ENCODE measurements at regions not wholly inside any gene's neighbourhood (a gene's known extent, or its start where the extent isn't known, plus 50 kb on each side); places are given as distances from the start of the nearest gene placed in this dataset.

DNA sequence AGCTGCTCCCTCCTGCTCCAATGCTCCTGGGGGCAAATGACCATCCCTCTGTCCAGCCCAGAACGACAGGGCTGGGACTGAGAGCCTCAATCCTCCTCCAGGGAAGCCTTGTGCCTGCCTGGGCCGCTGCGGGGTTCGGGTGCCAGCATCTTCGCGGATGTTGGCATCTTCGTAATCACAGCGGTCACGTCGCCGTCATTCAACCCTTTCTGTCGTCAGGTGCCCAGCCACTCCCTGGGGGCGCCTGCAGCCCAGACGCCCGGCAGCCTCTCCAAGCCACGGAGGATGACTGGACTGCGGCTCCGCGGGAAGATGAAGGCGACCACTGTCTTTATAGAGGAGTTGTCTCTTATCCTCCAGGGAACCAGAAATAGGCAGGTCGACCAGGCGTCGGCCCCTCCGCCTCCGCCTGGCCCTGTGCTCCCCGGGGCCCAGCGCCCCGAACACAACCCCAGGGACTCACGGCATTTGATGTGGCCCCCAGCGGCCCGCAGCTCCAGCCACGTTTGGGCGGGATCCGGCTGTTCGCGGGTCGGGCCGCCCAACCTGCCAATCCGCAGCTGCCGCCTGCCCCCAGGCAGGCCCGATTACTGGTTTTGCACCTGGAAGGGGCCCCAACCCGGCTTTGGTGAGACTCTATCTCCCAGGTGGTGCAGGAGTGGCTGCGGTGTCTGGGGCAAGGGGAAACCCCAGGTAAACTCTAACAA is 113.9 kb downstream of the THNSL2 start:
- no peak for DNase-seq (ENCODE audit: low read depth in 2 of 2)

DNA sequence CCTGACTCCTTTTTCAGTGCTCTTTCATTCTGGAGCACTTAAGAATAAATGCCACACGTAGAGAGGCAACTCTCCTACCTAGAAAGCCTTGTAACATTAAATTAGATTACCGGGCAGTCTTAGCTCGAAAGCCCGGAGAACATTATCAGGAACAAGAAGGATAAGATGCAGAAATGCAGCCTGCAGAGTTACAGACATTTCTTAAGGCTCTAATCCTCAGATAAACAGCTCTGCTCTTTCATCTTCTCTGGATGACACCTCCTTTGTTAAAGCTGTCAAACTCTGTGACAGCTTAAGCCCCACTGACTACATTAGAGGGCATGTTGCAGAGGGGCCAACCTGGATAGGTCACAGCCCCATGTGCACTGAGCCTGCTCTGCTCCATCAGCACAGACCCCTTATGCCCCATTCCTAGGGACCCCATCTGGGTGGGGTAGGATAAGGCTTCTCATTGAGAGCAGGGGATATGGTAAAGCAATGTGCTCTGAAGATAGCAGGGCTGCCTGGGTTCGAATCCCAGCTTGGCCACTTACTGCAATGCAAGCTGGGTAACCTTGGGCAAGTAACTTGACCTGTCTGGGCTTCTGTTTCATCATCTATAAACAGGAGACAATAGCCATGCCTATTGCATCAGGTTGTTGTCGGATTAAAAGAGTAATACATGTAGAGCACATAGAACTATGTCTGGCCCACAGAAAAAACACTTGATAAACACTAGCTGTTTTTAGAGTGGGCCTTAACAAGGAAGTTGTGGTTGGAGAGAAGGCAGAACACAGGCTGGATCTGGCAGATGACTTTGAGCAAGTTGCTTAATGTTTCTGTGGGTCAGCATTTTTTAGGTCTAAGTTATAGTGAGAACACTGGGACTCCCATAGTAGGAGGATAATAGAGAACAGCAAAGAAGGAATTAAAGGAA is 111.4 kb downstream of the THNSL2 start:
- no peak for DNase-seq (ENCODE audit: low read depth in 2 of 2)

DNA sequence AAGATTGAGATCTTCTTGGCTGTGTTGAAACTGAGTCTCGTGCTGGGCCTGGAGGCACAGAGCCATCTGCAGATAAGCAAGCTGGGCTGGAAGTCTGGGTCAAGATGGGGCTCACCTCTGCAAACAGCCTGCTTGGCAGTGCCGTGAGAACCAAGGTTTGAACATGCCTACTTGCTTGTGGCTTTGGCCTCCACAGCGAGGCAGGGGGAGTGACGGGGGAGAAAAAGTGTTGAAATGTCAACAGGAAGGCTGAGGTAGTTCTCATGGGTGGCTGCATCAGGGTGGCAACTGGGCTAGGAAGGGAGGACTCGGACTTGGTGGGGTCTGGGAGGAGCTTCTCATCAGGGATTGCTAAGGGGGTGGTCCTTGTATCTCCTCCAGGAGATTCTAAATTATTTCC is 99.7 kb downstream of the THNSL2 start:
- no peak for DNase-seq (ENCODE audit: low read depth in 2 of 2)

DNA sequence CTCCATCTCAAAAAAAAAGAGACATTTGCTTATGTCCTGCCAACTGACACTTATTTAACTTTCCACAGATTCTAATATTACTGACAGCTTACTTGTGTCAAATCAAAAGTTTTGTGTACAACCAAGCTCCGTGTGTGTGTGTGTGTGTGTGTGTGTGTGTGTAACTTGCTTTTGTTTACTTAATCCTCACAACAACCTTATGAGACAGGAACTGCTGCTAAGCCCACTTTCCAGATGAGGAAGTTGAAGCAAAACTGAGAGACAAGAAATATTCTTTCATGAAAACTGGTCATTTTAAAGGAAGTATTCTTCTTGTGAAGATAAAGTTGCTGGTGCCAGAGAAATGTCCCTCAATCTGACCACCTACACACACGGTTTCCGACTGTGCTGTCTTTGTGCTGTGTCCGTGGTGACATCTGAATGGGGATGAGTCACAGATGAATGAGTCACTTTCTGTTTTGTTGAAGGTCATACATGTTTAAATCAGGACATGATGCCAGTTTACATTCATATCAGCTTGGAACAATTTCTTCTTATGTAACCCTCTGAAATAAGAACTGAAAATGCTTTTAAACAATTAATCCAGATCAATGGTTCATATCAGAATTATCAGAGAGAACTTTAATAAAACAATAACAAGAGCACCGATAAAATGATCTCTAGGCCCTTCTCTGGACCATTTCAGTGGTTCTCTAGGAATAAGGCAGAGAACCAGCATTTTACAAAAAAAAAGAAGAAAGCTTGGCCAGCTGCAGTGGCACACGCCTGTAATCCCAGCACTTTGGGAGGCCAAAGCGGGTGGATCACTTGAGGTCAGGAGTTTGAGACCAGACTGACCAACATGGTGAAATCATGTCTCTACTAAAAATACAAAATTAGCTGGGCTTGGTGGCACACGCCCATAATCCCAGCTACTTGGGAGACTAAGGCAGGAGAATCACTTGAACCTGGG is 95.5 kb downstream of the THNSL2 start:
- no peak for DNase-seq (ENCODE audit: low read depth in 2 of 2)

DNA sequence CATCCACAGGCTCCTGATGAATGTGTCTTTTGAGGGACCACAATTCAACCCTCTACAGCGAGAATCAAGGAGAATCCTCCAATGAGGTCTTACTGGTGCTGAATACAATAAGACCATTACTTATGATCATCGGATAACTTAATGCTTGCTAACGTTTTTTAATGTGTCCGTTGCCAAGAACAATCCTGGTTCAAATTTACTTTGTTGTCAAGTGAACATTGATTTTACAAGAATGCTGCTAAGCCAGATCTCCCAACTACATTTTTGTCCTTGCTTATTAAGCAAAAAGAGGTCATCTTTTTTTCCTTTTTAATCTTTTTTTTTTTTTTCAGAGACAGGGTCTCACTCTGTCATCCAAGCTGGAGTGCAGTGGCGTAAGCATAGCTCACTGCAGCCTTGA is 93.7 kb downstream of the THNSL2 start:
- DNase-seq (ENCODE audit: low read depth in 2 of 2) = no peak

DNA sequence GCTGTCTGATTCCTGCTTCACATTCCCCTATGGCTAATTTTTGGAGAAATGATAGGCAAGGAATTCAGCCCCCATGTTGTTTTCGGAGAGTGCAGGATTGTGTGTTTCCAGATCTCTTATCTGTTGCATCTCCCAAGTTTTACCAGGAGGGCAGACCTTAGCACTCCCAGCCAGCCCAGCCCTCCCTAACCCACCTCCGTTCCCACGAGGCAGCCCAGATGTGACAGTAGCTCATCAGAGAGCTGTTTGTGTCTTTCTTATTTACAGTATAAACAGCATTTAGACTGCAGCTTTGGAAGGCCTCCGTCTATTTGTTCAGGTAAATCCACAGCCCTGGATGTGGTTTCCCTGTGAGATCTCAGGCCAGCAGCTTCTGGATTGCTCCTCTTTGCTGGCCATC is 91.6 kb downstream of the THNSL2 start:
- DNase-seq (ENCODE audit: low read depth in 2 of 2) = no peak

DNA sequence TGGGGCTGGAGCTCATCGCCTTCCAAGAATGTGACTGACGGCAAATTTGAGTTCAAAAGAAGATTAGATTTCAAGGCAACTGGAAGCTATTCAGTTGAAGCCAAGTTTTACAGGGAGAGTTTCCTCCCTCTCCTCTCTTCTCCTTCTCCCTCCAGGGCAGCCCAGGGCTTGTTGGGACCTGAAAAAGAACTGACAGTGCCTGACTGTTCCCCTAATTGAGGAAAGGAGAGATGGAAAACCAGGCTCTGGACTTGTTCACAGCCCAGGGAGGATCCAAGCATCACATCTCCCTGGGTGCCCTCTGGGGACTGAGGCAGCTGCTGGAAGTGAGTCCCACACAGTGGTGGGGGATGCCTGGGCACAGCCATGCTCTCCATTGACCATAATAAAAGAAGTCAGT is 88.1 kb downstream of the THNSL2 start:
- DNase-seq (ENCODE audit: low read depth in 2 of 2) = no peak

DNA sequence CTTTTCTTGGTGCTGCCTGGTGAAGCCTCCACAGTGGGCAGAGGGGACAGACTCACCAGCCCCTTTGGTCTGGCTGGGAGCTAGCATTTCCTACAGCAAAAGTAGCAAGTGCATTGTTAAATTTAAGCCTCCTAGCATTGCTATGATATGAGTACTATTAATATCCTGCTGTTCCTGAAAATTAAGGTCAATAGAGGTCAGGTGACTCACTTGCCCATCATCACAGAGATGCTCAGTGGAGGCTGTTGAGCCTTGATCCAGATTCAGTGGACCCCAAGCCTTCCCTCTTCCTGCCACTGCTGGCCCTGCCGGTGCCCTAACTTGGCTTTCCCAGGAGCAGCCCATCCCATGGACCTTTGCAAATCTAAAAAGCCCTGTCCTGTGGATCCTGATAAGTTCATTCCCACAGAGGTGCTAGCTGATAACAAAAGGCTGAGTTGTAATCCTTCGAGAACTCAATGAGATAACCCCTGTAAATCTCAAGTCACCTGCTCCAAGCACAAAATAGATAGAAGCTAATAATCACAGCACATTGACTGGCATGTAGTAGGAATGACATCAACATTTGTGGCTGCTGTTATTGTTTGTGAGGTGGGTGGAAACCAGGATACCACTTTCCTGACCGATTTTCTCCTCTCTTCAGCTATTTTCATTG is 84.4 kb downstream of the THNSL2 start:
- DNase-seq (ENCODE audit: low read depth in 2 of 2) = no peak

DNA sequence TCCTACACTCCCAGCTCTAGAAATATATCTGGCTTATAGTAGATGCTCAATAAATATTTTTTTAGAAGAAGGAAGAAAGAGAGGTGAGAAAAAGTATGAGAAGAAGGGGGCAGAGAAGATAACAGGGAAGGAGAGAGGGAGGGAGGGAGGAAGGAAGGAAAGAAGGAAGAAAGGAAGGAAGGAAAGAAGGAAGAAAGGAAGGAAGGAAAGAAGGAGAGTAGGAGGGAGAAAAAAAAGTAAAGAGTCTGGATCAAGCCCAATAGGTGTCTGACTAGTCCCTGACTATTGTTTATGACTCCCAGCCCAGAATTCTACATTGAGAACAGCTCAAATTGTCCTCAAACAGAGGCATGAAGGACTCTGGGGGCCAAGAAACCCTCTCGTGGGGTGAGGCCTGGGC is 83.9 kb downstream of the THNSL2 start:
- no peak for DNase-seq (ENCODE audit: low read depth in 2 of 2)

DNA sequence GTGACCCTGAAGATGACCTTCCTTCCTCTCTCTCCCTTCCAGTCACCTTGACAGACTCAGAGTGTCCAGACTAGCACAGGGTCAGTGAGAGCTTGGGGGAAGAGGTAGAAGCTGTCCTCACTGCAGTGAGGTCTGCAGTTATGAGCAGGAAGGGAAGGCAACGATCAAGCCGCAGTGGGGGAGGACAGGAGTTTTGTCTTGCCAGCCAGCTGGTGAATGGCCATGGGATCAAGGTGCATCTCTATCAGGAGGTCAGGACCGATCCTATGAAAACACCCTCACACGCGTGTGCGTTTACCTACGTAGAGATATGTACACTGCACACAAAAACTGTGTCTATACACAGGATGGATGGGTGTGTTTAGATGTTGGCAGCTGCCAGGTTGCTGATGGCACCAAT is 83.2 kb downstream of the THNSL2 start:
- no peak for DNase-seq (ENCODE audit: low read depth in 2 of 2)

DNA sequence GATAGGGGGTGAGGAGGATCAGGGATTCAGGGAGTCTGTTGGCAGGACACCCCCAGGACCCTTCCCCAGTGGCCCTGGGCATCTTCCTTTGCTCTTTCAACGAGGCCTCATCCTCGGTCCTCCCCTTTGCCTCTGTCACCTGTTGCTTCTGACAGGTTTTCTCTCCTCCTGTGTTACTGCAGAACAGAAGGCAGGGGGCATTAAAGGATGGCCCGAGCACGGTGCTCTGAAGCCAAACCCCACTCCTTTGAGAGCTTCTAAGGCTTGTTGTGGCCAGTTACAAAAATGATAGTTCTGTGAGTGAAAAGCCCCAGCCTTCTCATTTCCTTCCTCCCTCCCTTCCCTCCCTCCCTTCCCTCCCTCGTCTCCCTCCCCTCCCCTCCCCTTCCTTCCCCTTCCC is 82.5 kb downstream of the THNSL2 start:
- no peak for DNase-seq (ENCODE audit: low read depth in 2 of 2)

DNA sequence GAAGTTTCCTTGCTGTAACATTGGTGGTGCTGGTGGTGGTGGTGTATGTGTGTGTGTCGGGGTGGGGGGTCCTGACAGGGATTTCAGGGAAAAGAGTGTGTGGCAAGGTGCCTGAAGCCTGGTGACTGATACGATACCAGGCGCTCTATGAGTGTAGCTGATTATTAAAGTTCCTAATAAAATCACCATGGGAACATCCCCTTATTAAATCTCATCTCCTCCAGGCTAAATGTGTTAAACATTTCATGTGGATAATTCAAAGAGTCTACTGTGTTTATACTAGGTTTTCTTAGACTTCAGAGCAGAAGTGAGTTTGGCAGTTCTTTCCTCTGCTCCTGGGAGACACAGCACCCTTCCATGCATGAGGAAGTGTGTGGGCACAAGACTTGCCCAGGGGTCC is 82.0 kb downstream of the THNSL2 start:
- DNase-seq (ENCODE audit: low read depth in 2 of 2) = no peak

DNA sequence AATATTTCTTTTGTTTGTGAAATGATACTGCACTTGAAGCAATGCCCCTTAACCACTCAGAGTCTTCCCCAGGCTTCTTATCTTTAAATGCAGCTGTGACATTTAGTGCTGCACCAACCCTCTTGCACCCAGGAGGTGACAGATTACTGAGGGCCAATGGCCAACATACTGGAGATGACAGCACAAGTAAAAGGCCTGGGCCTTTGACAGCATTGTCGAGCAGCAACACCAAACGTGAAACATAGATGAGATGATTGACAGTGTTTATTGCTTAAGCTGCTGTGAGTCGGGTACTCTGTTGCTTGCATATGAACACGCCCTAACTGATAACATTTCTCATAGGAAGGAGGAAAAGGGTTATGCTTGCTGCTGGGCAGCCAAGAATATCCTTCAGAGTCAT is 80.3 kb downstream of the THNSL2 start:
- DNase-seq (ENCODE audit: low read depth in 2 of 2) = no peak

DNA sequence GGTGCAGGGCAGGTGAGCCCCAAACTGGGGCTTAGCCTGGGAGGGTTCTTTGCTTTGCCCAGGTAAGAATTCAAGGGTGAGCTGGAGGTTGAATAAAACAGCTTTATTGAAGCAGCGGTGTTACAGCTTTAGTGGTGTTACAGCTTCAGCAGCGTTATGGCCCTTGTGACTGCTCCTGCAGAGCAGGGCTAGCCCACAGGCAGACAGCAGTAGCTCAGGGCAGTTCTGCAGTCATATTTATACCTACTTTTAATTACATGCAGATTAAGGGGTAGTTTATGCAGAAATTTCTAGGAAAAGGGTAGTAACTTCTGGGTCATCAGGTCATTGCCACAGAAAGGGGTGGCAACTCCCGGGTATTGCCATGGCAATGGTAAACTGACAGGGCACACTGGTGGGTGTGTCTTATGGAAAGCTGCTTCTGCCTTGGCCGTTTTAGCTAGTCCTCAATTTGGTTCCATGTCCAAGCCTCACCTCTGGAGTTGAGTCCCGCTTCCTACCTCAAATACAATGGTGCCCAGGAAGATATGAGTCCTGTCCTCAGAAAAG is 78.2 kb downstream of the THNSL2 start:
- DNase-seq (ENCODE audit: low read depth in 2 of 2) = no peak

DNA sequence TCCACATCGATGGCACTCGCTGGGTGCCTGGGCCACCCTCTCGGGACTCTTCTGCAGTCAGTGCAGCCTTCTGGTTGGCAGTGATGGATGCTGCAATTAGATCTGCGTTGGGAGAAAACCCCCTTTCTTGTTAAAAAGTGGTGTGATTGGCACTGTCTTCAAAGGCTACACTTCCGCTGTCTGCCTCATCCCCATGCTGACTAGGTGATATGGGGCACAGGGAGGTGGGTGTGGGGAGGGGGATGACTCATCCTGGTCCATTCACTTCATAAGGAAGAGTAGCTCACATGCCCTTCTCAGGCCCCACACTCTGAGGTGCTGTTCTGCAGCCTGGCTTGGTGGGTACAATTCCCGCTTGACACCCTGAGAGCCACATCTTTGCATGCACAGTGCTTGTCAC is 77.4 kb downstream of the THNSL2 start:
- DNase-seq (ENCODE audit: low read depth in 2 of 2) = peak in 1 of 2 donors; percentile 7

DNA sequence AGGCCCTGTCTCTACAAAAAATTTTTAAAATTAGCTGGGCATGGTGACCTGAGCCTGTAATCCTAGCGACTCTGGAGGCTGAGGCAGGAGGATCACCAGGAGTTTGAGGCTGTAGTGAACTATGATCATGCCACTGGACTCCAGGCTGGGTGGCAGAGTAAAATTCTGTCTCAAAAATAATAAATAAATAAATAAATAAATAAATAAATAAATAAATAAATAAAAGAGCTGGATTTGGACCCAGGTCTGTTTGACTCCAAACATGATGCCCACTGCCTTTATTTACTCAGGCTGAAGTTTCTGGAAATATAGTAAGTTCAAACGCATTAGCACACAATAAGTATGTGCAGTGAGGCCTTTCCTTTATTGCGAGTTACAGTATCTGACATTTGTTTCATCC is 75.0 kb downstream of the THNSL2 start:
- DNase-seq (ENCODE audit: low read depth in 2 of 2) = no peak

DNA sequence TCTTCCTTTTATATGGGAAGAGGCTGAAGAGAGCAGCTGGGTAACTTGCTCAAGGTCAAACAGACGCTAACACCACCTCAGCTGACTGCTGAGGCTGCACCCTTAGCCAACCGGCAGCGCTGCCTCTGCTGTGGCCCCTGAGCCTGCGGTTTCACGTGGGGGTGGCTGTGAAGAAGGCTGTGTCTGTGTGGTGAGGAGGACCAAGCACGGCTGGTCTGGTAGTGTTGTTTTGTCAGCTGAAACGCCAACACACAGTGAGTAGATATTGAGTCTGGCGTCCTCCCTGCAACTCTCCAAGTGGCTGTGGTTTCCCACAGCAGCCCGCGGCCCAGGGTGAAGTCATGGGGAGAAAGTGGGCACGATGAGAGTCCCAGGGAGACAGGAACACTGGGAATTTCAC is 69.6 kb downstream of the THNSL2 start:
- no peak for DNase-seq (ENCODE audit: low read depth in 2 of 2)

DNA sequence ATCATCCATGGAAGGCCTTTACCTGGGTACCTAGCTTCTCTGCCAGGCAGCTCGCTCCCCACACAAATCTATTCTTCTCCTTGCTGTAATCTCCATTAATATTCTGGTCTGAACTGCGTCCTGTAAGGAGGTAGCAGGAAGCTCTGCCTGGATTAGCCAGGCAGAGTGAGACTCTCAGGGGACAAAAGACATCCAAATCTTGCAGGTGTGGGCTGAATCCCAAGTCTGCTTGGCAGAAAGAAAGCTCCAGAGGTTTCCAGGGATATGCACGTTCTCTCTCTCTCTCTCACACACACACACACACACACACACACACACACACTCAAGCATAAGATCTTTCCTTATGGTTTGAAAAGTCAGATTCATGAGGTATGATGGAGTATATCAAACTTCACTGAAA is 66.5 kb downstream of the THNSL2 start:
- DNase-seq (ENCODE audit: low read depth in 2 of 2) = no peak
